ENCODE measurements at regions not wholly inside any gene's neighbourhood (a gene's known extent, or its start where the extent isn't known, plus 50 kb on each side); places are given as distances from the start of the nearest gene placed in this dataset.
"Not testable (repeated sequence)": the region's sequence is repeated elsewhere in the genome, so short reads cannot be mapped to it uniquely, and the experiment has no call there.

- H3K27me3 Mint-ChIP-seq, H3K36me3 Mint-ChIP-seq, H3K4me1 Mint-ChIP-seq, H3K27ac Mint-ChIP-seq, DNase-seq, H3K9me3 Mint-ChIP-seq, H3K4me3 Mint-ChIP-seq: not testable (repeated sequence)
Measured at GRCh38 chr6:164043656-164044055, 629.1 kb downstream of the QKI start.

GRCh38 chr6:164042212-164042611, 627.7 kb downstream of the QKI start:
- H3K9me3 Mint-ChIP-seq: no peaks in the 10 kb centered on the region
- peaks cover 9% of the 10 kb centered on the region for H3K27me3 Mint-ChIP-seq
- no peak overlapping the region for H3K4me3 Mint-ChIP-seq
- H3K4me1 Mint-ChIP-seq: no peaks in the 10 kb centered on the region
- DNase-seq: no peak
- no peaks in the 10 kb centered on the region for H3K36me3 Mint-ChIP-seq
- no peak overlapping the region for H3K27ac Mint-ChIP-seq

DNA sequence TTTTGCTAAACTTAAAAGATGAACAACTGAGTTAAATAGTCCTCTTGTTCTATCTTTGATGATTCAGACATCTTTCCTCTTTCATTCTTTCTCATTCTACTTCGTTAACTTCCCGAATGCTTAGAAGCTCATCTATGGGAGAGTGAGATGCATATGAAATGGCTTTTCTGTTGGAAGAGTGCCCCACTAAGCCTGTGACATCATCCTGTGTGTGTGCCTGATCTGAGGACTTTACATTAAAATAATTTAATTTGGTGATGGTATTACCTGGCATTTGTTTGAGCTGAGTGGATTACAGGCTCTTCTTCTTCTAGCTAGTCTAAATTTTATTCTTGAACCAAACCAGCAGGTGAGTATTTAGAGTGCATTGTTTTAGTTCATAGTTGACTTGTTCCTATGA, 626.5 kb downstream of the QKI start:
- peaks cover 12% of the 10 kb centered on the region for H3K27me3 Mint-ChIP-seq
- no peaks in the 10 kb centered on the region for H3K36me3 Mint-ChIP-seq
- DNase-seq: no peak
- no peaks in the 10 kb centered on the region for H3K9me3 Mint-ChIP-seq
- H3K4me3 Mint-ChIP-seq: no peak overlapping the region
- H3K27ac Mint-ChIP-seq: no peak overlapping the region
- H3K4me1 Mint-ChIP-seq: no peaks in the 10 kb centered on the region

DNA sequence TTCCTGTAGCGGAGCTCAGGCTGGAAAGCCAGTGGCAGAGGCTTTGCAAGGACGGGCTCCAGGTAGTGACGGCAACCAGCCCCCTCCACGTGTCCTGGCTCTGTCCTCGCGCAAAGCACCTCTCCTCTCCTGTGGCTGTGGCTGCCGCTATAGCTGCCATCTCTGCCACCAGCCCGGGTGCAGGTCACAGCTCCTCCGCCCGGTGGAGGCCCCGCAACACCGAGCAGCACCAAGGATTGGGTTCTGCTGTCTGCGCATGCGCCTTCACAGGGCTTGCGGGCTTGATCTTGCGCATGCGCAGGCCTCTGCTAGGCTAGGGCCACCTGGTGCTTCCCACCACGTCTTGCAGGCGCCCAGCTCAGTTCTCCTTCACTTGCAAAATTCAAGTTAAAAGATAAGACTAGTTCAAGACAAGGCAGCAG, 625.4 kb downstream of the QKI start:
- H3K27ac Mint-ChIP-seq: no peak overlapping the region
- DNase-seq: peak; percentile 61
- H3K9me3 Mint-ChIP-seq: no peaks in the 10 kb centered on the region
- peaks cover 12% of the 10 kb centered on the region for H3K27me3 Mint-ChIP-seq
- peak overlapping the region; percentile 25 for H3K4me3 Mint-ChIP-seq
- no peaks in the 10 kb centered on the region for H3K36me3 Mint-ChIP-seq
- H3K4me1 Mint-ChIP-seq: no peaks in the 10 kb centered on the region

DNA sequence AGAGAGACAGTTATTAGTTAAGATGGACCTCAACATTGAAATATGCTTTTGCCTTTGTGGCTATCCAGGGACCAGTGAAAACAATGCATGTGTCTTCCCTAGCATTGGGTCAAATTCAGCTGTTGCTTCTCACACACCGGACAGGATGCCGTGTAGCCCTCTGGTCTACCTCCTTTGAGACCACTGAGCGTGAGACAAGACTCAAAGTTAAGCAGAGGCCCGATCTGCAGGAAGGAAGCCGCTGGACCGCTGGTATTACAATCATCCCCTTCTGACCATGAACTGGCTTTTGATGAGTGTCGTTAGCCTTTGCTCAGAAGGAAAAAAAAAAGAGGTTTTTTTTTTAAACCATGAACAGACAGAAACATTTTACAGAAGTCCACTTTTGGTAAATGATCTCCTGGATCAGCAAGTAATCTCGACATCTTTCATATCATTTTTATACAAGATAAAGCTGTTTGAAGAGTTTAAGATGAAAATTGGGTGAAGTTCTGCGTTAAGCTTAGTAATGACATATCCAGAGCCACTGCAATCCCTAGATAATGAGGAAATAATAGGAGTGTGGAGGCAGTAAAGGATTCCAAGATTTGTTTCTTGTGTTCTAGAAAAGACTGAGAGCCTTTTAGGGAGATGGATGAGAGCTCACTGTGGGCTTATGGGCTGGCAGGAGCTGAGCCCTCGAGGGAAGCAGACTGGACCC, 622.8 kb downstream of the QKI start:
- no peak overlapping the region for H3K4me3 Mint-ChIP-seq
- no peaks in the 10 kb centered on the region for H3K4me1 Mint-ChIP-seq
- no peak overlapping the region for H3K27ac Mint-ChIP-seq
- H3K27me3 Mint-ChIP-seq: peaks cover 12% of the 10 kb centered on the region
- no peaks in the 10 kb centered on the region for H3K36me3 Mint-ChIP-seq
- no peaks in the 10 kb centered on the region for H3K9me3 Mint-ChIP-seq
- DNase-seq: no peak

DNA sequence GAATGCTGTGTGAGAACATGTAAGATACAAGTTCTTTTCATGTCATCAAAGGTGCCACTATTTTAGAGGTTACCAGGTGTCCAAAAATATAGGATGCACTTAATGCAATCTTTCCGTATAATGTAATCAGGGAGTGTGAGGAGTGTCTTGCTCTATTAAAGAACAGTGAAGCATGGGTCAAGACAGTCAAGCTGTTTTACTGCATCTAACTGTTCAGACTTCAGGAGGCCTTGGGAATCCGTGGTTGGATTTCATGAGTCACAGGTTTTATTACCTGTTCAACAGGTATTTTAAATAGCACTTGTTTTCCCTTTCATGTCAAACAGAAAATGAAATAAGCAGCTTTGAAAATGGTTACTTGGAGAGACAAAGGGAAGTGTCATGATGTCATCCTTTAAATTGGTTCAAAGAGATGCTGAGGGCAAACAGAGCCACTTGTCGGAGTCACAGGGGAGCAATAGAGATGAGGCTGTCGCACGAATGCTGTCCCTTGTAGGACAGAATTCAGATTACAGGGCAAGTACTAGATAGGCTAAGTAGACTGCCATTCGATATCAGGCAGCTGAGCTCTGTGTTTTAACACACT, 621.5 kb downstream of the QKI start:
- Mint-ChIP-seq H3K9me3 (no peaks in the 10 kb centered on the region), H3K4me1 (no peaks in the 10 kb centered on the region), H3K36me3 (no peaks in the 10 kb centered on the region), H3K4me3 (no peak overlapping the region), H3K27ac (no peak overlapping the region), H3K27me3 (peaks cover 19% of the 10 kb centered on the region)
- no peak for DNase-seq

DNA sequence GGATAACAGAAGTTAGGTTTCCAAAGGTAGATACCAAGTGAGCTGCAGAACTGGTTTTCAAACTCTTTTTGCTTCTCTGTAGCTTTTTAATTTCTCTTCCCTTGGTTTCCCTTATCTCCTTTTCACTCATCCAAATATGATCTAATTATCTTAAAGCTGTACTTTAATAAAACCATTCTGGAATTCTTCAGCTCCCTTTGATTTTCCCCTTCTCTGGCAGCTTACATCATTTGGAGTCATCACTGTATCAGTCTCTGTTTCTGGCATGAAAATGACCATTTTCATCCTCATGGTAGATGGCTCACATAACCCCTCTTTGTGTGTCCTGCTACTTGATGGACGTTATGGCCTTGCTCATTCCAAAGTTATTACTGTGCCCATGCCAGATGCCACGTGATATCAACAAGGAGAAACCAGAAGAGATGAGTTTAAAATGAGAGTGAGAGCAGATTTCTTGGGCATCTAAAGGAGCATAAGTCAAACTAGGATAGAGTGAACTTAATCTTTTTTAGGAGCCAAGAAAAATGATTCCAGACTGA, 620.2 kb downstream of the QKI start:
- Mint-ChIP-seq H3K27me3 (peaks cover 19% of the 10 kb centered on the region), H3K27ac (no peak overlapping the region), H3K4me3 (no peak overlapping the region), H3K36me3 (no peaks in the 10 kb centered on the region), H3K4me1 (no peaks in the 10 kb centered on the region), H3K9me3 (no peaks in the 10 kb centered on the region)
- DNase-seq: no peak

- H3K4me3 Mint-ChIP-seq: no peak overlapping the region
- no peaks in the 10 kb centered on the region for H3K27me3 Mint-ChIP-seq
- no peak for DNase-seq
- H3K27ac Mint-ChIP-seq: no peak overlapping the region
- no peaks in the 10 kb centered on the region for H3K36me3 Mint-ChIP-seq
- no peaks in the 10 kb centered on the region for H3K4me1 Mint-ChIP-seq
- no peaks in the 10 kb centered on the region for H3K9me3 Mint-ChIP-seq
Measured at GRCh38 chr6:164025180-164025579, 610.7 kb downstream of the QKI start.

DNA sequence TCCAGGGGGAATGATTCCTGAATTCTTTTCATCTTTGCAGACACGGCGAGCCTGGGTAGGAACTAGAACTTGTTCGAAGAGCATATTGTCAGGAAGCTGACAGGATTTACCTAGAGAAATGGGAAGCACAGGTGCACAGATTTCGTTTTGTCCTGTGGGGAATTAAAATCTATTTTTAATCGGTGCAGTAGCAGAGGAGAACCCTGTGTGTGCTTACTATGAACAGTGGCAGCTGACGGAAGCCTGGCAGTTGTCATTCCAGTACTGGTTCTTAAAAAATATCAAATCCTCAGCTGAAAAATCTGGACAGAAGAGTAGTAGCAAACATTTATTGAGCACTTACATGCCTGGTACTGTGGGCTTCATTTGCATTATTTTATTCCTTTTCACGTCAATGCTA, 609.0 kb downstream of the QKI start:
- no peak for DNase-seq
- Mint-ChIP-seq H3K4me1 (no peaks in the 10 kb centered on the region), H3K27ac (no peak overlapping the region), H3K9me3 (no peaks in the 10 kb centered on the region), H3K36me3 (no peaks in the 10 kb centered on the region), H3K4me3 (no peak overlapping the region), H3K27me3 (peaks cover 2% of the 10 kb centered on the region)

GRCh38 chr6:164022632-164023031, 608.1 kb downstream of the QKI start:
- Mint-ChIP-seq H3K4me3 (no peak overlapping the region), H3K27ac (no peak overlapping the region), H3K36me3 (no peaks in the 10 kb centered on the region), H3K4me1 (no peaks in the 10 kb centered on the region), H3K9me3 (no peaks in the 10 kb centered on the region), H3K27me3 (peaks cover 6% of the 10 kb centered on the region)
- DNase-seq: no peak

- Mint-ChIP-seq H3K27ac (no peak overlapping the region), H3K4me3 (no peak overlapping the region), H3K27me3 (peaks cover 8% of the 10 kb centered on the region), H3K9me3 (no peaks in the 10 kb centered on the region), H3K4me1 (no peaks in the 10 kb centered on the region), H3K36me3 (no peaks in the 10 kb centered on the region)
- DNase-seq: no peak
Measured at GRCh38 chr6:164021589-164022250, 607.2 kb downstream of the QKI start.

DNA sequence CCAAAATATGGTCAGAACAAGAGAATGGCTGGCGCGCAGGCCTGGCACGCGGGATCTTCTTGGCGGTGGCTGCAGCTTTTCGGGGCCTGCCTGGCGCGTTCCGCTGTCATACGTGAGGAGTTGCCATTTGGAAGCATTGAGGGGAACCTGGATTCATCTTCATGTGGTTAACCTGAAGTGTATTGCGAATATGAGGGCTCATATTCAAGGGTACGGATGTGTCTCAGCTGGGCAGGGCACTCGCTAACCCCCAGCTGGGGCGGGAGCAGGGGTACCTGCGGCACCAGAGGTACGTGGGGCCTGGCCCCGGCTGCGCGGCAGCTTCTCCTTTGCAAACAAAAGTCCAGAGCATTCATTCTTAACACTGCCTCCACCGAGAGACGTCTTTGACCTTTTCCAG, 605.6 kb downstream of the QKI start:
- Mint-ChIP-seq H3K27ac (no peak overlapping the region), H3K27me3 (peaks cover 8% of the 10 kb centered on the region), H3K36me3 (no peaks in the 10 kb centered on the region), H3K4me1 (no peaks in the 10 kb centered on the region), H3K9me3 (no peaks in the 10 kb centered on the region), H3K4me3 (no peak overlapping the region)
- no peak for DNase-seq

- no peaks in the 10 kb centered on the region for H3K4me1 Mint-ChIP-seq
- no peak overlapping the region for H3K27ac Mint-ChIP-seq
- H3K9me3 Mint-ChIP-seq: no peaks in the 10 kb centered on the region
- no peaks in the 10 kb centered on the region for H3K36me3 Mint-ChIP-seq
- no peak overlapping the region for H3K4me3 Mint-ChIP-seq
- H3K27me3 Mint-ChIP-seq: peaks cover 8% of the 10 kb centered on the region
- DNase-seq: no peak
Measured at GRCh38 chr6:164018133-164018532, 603.6 kb downstream of the QKI start.

GRCh38 chr6:164016056-164016455, 601.5 kb downstream of the QKI start:
- Mint-ChIP-seq H3K36me3 (no peaks in the 10 kb centered on the region), H3K27me3 (peaks cover 12% of the 10 kb centered on the region), H3K27ac (no peak overlapping the region)

DNA sequence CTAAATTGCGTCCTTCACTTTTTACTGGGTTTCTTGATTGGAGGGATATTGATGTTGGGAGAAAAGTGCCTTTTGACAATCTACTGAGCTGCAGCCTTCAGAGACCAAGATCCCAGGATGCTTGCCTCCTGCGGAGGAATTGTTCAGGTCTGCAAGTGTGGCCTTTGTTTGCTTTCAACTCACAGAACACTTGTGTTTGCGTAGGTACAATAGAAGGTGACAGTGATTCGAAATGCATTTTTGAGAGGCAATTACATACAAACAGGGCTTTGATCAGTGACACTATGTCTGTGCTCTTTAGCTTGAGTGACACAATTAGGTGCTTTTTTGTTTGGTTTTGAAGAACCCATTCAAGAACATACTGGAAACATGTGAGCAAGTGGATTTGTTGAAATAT, 600.6 kb downstream of the QKI start:
- Mint-ChIP-seq H3K4me1 (no peaks in the 10 kb centered on the region), H3K27ac (no peak overlapping the region), H3K36me3 (no peaks in the 10 kb centered on the region), H3K4me3 (no peak overlapping the region), H3K27me3 (peaks cover 12% of the 10 kb centered on the region), H3K9me3 (no peaks in the 10 kb centered on the region)
- no peak for DNase-seq

More at GRCh38 chr6:164016056-164016455, 601.5 kb downstream of the QKI start:
- Mint-ChIP-seq H3K9me3 (no peaks in the 10 kb centered on the region), H3K4me1 (no peaks in the 10 kb centered on the region), H3K4me3 (no peak overlapping the region)
- DNase-seq: no peak

All from activated naive CD8-positive, alpha-beta T cell treated with anti-CD3 and anti-CD28 coated beads for 36 hours (primary cell).